ENCODE measurements at regions not wholly inside any gene's neighbourhood (a gene's known extent, or its start where the extent isn't known, plus 50 kb on each side); places are given as distances from the start of the nearest gene placed in this dataset.

DNA sequence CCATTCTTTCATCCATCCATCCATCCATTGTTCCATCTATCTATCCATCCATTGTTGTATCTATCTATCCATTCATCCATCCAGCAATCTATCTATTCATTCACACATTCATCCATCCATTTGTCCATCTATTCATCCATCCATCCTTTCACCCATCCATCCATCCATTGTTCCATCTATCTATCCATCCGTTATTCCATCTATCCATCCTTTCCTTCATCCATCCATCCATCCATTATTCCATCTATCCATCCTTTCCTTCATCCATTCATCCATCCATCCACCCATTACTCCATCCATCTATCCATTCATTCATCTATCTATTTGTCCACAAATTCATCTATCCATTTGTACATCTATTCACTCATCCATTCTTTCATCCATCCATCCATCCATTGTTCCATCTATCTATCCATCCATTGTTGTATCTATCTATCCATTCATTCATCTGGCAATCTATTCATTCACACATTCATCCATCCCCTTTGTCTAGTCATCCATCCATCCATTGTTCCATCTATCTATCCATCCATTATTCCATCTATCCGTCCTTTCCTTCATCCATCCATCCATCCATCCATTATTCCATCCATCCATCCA, 65.9 kb upstream of the ANO1 start:
- peaks cover 3% of the 10 kb centered on the region for H3K4me1 Mint-ChIP-seq
- no peaks in the 10 kb centered on the region for H3K27me3 Mint-ChIP-seq
- no peaks in the 10 kb centered on the region for H3K9me3 Mint-ChIP-seq
- H3K4me3 Mint-ChIP-seq, result no peak overlapping the region
- H3K36me3 Mint-ChIP-seq (ENCODE audit: low read depth), result no peaks in the 10 kb centered on the region
- intact Hi-C loops (cut with micrococcal nuclease), result no loop called here
- no peak overlapping the region for H3K27ac Mint-ChIP-seq
- DNase-seq, result no peak

DNA sequence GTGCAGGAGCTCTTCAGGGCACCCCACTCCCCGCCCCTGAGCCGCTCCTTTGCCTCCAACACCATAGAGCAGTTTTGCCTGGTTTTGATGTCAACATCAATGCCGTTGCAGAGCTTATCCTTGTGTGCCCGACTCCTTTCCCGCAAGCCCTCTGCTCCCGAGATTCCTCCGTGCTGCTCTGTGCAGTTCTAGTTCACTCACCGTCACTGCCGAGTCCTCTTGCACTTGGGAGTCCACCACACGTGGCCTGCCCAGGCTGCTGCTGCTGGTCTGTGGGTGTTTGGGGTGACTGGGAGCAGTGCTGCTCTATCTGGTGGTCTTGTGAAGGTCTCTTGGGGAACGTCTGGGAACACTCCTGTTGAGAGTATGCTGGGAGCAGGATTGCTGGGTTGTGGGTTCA, 63.8 kb upstream of the ANO1 start:
- DNase-seq, result no peak
- no peaks in the 10 kb centered on the region for H3K27me3 Mint-ChIP-seq
- H3K9me3 Mint-ChIP-seq, result no peaks in the 10 kb centered on the region
- H3K27ac Mint-ChIP-seq, result no peak overlapping the region
- no peak overlapping the region for H3K4me3 Mint-ChIP-seq
- intact Hi-C loops (cut with micrococcal nuclease), result no loop called here
- no peaks in the 10 kb centered on the region for H3K36me3 Mint-ChIP-seq (ENCODE audit: low read depth)
- peaks cover 3% of the 10 kb centered on the region for H3K4me1 Mint-ChIP-seq

DNA sequence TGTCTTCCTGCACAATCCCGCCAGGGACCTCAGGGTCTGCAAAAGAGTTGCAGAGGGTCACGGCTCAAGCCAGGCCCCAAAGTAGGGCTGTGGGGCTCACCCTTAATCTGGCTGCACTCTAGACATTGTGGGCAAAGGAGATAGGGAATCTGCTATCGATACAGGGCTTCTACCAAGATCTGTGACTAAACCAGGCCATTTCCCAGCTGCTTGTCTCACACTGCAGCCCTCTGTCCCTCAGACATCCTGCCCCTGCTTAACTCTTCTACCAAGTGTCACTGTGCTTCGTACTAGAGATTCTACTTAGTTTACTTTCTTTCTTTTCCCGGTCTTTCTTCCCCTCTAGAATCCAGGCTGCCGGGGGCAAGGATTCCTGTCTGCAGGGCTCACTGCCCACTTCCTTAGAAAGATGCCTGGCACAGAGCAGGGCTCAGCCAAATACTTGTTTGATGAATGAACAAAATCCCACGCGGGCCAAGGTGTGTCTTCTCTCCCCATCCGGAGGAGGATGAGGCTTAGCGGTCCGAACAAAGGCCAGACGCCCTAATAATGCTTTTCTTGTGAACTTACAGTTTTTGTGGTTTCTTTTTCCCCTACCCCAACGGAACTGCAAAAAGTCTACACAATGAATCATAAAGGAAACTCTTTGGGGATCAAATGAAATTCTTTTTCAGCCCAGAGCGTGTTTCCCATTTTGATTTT, 61.3 kb upstream of the ANO1 start:
- intact Hi-C loops (cut with micrococcal nuclease), result no loop called here
- no peak for DNase-seq

DNA sequence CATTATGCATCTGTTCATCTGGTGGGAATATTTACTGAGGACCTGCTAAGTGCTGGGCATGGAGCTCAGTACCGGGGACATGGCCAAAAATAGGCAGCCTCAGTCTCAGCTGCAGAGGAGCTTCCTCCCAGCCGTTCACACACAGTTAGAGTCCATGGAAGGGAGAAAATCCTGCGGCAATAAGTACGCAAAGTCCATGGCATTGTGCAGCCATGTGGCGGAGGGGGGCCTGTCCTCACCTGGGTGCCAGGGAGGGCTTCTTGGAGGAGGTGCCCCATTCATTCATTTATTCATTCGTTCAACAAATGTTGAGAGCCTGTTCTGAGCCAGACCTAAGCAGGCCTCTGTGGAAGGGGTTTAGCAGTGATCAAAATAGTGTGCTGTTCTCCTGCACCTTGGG, 59.3 kb upstream of the ANO1 start:
- intact Hi-C loops (cut with micrococcal nuclease), result no loop called here
- Mint-ChIP-seq H3K36me3 (ENCODE audit: low read depth) (no peaks in the 10 kb centered on the region), H3K4me3 (no peak overlapping the region), H3K27ac (no peak overlapping the region), H3K27me3 (no peaks in the 10 kb centered on the region), H3K9me3 (no peaks in the 10 kb centered on the region), H3K4me1 (peaks cover 3% of the 10 kb centered on the region)
- no peak for DNase-seq

More for the DNA sequence above, 61.3 kb upstream of the ANO1 start:
- Mint-ChIP-seq H3K36me3 (ENCODE audit: low read depth) (no peaks in the 10 kb centered on the region), H3K4me1 (peaks cover 3% of the 10 kb centered on the region), H3K4me3 (no peak overlapping the region), H3K27me3 (no peaks in the 10 kb centered on the region), H3K27ac (no peak overlapping the region), H3K9me3 (no peaks in the 10 kb centered on the region)

DNA sequence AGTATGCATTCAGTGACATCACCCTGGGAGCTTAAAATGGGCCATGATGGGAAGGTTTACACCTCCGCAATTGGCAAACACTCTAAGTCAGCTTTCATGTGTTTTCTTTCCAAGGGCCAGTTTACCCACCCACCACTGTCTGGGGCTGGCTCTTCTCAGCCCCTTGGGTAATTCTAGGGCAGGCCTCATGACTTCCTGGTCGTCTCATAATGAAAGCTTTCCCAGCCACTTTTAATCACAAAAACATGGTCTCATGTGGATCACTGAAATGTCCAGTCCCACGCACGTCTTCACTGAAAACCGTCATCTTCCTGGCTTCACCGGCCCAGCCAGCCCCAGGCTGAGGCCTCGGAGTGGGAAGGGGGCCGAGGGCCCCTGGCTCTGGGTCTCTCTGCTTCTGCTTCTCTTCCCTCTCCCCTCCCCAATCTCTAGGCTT, 58.5 kb upstream of the ANO1 start:
- Mint-ChIP-seq H3K4me1 (peaks cover 3% of the 10 kb centered on the region), H3K36me3 (ENCODE audit: low read depth) (no peaks in the 10 kb centered on the region), H3K27ac (no peak overlapping the region), H3K9me3 (no peaks in the 10 kb centered on the region), H3K27me3 (no peaks in the 10 kb centered on the region), H3K4me3 (no peak overlapping the region)
- no peak for DNase-seq
- intact Hi-C loops (cut with micrococcal nuclease), result no loop called here

DNA sequence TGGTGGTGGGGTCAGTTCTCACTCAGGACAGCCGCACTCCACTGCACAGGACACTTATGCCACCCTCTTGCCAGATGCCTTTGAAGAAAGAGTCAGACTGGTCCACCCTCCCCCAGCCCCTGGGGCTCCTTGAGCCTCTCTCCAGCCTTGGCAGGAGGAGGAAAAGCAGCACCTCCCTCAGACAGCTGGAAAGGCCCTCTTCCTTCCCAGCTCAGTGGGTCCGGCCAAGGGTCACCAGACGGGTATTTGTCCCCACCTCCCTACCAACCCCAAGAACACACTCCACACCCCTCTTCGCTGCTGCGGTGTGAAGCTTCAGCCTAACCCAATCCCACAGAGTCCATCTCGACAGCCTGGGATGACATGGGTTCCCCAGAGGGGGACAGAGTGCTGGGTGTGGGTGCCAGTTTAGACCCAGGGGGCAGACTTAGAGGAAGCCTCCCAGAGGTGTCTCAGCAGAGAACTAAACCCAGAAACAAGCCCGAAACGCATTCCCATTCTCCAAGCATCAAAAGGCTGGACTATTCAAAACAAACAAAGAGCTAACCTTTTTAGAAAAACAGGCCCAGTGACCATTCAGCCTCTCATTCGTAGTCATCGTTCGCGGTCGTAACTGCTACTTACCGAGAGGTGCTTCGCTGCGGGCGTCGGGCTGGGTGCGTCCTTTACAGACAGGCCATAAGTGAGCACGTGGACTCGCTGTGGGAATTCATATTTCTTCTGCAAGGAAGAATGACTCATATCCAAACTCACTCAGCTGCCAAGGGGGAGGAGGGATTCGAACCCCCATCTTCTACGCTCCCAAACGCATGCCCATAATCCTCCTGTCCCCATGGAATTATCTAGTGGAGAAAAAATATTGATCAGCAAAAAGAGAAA, 57.5 kb upstream of the ANO1 start:
- Mint-ChIP-seq H3K36me3 (ENCODE audit: low read depth) (no peaks in the 10 kb centered on the region), H3K4me1 (peaks cover 3% of the 10 kb centered on the region), H3K27me3 (no peaks in the 10 kb centered on the region), H3K4me3 (no peak overlapping the region), H3K27ac (no peak overlapping the region), H3K9me3 (no peaks in the 10 kb centered on the region)
- DNase-seq, result no peak
- intact Hi-C loops (cut with micrococcal nuclease), result no loop called here

DNA sequence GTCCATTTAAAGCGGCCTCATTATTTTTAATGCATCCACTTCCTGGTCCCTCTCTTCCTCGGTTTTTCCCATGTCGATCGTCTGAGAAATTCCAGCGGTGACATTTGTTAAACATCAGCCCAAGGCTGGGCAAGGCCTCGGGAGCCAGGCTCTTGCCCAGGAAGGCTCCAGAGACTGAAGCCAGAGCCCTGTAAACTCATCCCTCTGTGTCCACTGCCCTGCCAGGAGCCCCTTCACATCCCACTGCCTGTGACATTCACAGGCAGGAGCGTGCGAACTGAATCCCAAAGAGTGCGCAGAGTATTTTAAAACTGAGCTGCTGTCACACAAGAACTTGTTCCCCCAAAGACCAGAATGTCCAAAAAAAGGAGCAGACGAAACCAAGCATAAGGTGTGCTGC, 56.5 kb upstream of the ANO1 start:
- no peak overlapping the region for H3K4me3 Mint-ChIP-seq
- no peaks in the 10 kb centered on the region for H3K36me3 Mint-ChIP-seq (ENCODE audit: low read depth)
- no peak overlapping the region for H3K27ac Mint-ChIP-seq
- intact Hi-C loops (cut with micrococcal nuclease), result no loop called here
- no peaks in the 10 kb centered on the region for H3K9me3 Mint-ChIP-seq
- no peak for DNase-seq
- no peaks in the 10 kb centered on the region for H3K27me3 Mint-ChIP-seq
- H3K4me1 Mint-ChIP-seq, result peaks cover 3% of the 10 kb centered on the region

DNA sequence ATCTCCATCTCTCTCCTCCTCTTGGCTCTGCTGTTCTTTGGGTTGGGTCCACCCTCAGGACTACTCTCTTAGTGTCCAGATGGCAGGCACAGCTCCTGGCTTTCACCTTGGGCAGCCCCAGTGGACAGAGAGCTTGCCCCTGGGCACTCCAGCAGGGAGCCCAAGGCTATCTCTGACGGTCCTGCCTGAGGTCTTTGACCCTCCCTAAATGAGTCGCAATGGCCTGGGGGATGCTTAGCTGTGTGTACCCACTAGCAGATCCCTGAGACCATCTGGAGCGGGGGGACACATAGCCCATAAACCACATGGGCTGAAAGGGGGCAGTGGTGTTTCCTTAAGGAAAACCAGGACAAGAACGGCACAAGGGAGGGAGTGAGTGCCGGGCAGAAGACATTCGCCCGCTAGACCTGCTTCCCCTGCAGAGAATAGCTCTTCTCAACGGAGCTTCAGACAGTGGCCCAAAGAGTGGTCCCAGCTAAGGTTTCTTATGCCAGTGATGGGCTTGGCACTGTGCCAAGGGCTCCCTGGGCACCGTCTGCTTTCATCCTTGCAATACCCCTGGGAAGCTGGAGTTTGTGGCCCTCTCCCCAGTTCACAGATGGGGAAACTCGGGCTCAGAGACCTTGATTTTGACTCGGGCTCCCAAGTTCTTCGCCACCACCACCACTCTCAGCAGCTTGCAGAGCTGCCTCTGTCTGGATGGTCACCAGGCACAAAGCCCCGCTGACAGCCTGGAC, 53.9 kb upstream of the ANO1 start:
- Mint-ChIP-seq H3K27ac (no peak overlapping the region), H3K4me1 (no peaks in the 10 kb centered on the region), H3K27me3 (no peaks in the 10 kb centered on the region), H3K9me3 (no peaks in the 10 kb centered on the region), H3K36me3 (ENCODE audit: low read depth) (no peaks in the 10 kb centered on the region), H3K4me3 (no peak overlapping the region)
- intact Hi-C loops (cut with micrococcal nuclease), result no loop called here
- no peak for DNase-seq

DNA sequence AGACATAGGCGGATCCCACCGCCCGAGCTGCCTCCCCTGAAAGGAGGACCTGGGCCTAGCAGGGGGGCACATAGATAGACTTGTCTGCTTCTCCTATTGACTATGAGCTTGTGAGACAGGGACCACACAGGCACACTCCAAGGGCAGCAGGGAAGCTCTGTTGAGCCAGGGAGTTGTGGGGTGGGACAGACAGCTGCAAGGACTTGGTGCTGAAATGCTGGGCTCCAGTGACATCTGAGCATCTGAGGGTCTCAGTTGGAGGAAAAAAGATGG, 53.4 kb upstream of the ANO1 start:
- Mint-ChIP-seq H3K36me3 (ENCODE audit: low read depth) (no peaks in the 10 kb centered on the region), H3K27ac (no peak overlapping the region), H3K4me1 (no peaks in the 10 kb centered on the region), H3K4me3 (no peak overlapping the region), H3K27me3 (no peaks in the 10 kb centered on the region), H3K9me3 (no peaks in the 10 kb centered on the region)
- DNase-seq, result no peak
- intact Hi-C loops (cut with micrococcal nuclease), result no loop called here

DNA sequence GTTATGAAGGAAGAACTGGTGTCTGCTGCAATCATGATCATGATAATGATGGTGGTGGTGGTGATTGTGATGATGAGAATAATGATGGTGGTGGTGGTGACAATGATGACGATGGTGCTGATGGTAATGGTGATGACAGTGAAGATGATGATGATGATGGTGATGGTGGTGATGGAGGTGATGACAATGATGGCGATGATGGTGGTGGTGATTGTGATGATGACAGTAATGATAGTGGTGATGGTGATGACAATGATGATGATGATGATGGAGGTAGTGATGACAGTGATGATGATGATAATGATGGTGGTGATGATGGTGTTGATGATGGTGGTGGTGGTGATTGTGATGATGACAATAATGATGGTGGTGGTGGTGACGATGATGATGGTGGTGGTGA, 52.8 kb upstream of the ANO1 start:
- Mint-ChIP-seq H3K9me3 (no peaks in the 10 kb centered on the region), H3K27me3 (no peaks in the 10 kb centered on the region), H3K27ac (no peak overlapping the region), H3K4me1 (no peaks in the 10 kb centered on the region), H3K4me3 (no peak overlapping the region), H3K36me3 (ENCODE audit: low read depth) (no peaks in the 10 kb centered on the region)
- intact Hi-C loops (cut with micrococcal nuclease), result no loop called here
- DNase-seq, result no peak

DNA sequence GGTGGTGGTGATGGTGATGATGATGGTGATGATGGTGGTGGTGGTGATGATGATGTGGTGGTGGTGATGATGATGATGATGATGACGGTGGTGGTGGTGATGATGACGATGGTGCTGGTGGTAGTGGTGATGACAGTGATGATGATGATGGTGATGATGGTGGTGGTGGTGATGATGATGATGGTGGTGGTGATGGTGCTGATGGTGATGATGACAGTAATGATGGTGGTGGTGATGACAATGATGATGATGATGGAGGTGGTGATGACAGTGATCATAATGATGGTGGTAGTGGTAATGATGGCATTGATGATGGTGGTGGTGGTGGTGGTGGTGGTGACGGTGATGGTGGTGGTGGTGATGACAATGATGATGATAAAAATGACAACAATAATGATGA, 52.1 kb upstream of the ANO1 start:
- intact Hi-C loops (cut with micrococcal nuclease), result no loop called here
- no peak for DNase-seq
- H3K36me3 Mint-ChIP-seq (ENCODE audit: low read depth), result no peaks in the 10 kb centered on the region
- H3K9me3 Mint-ChIP-seq, result no peaks in the 10 kb centered on the region
- no peak overlapping the region for H3K27ac Mint-ChIP-seq
- H3K4me1 Mint-ChIP-seq, result no peaks in the 10 kb centered on the region
- H3K4me3 Mint-ChIP-seq, result no peak overlapping the region
- H3K27me3 Mint-ChIP-seq, result no peaks in the 10 kb centered on the region

DNA sequence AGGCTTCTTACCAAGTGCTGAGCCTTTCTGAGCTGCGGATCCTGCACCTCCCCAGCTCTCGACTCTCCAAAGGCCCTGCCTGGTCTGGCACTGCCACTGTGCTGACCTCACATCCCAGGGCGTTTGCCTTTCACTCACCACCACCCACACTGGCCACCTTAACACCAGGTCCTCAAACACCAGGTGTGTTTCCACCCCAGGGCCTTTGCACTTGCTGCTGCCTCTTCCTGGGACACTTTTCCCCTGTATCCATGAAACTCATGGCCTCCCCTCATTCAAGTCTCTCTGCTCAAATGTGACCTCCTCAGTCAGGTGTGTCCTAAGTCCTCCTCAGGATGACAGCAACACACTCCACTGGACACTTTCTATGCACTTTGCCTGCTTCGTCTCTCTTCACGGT, 51.4 kb upstream of the ANO1 start:
- H3K9me3 Mint-ChIP-seq, result no peaks in the 10 kb centered on the region

DNA sequence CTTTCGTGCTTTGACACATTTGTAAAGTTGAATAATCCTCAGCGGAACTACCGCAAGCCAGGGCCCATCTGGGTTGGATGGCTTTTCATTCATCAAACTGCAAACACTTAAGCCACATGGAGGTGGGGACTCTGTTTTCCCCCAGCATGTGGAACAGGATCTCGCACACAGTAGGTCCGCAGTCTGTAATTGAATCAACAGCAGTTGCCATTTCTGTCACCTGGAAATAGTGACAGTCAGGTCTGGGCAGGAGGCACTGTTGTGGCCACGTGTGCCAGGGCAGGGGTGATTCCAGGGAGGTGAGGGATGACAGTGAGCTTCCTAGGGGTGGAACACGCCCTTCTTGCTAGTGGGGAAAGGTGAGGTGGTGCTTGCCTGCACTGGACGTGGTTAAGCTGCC, 50.7 kb upstream of the ANO1 start:
- Mint-ChIP-seq H3K27me3 (no peaks in the 10 kb centered on the region), H3K36me3 (ENCODE audit: low read depth) (no peaks in the 10 kb centered on the region), H3K27ac (no peak overlapping the region), H3K9me3 (no peaks in the 10 kb centered on the region), H3K4me1 (no peaks in the 10 kb centered on the region), H3K4me3 (no peak overlapping the region)
- DNase-seq, result no peak
- intact Hi-C loops (cut with micrococcal nuclease), result no loop called here

More for the DNA sequence above, 51.4 kb upstream of the ANO1 start:
- DNase-seq, result no peak
- no peak overlapping the region for H3K27ac Mint-ChIP-seq
- H3K27me3 Mint-ChIP-seq, result no peaks in the 10 kb centered on the region
- intact Hi-C loops (cut with micrococcal nuclease), result no loop called here
- no peaks in the 10 kb centered on the region for H3K4me1 Mint-ChIP-seq
- H3K36me3 Mint-ChIP-seq (ENCODE audit: low read depth), result no peaks in the 10 kb centered on the region
- no peak overlapping the region for H3K4me3 Mint-ChIP-seq
